ENCODE measurements at regions not wholly inside any gene's neighbourhood (a gene's known extent, or its start where the extent isn't known, plus 50 kb on each side); places are given as distances from the start of the nearest gene placed in this dataset.
A peak's percentile ranks its signal among the peaks of the same experiment; 100 is the strongest.

GRCh38 chr21:28561772-28562171 is 430.9 kb downstream of the LTN1 start:
- Histone ChIP-seq H3K4me1 (replicated peaks in 1 of 2) (no peaks in the 10 kb centered on the region), H3K4me3 (no peak overlapping the region), H3K27ac (no peak overlapping the region)
- in situ Hi-C loops (cut with MboI; ENCODE audit: low pct_unique_long_range_greater_than_20kb in 2 of 9, low sequenced_read_pairs in 9 of 9, unreplicated experiment in 9 of 9): no loop called here
- no peak for ATAC-seq (replicated peaks in 6 of 8)

GRCh38 chr21:28554660-28555475 is 437.8 kb downstream of the LTN1 start:
- no peak for ATAC-seq (replicated peaks in 6 of 8)
- H3K4me1 ChIP-seq (replicated peaks in 1 of 2): no peaks in the 10 kb centered on the region
- H3K4me3 ChIP-seq: no peak overlapping the region
- in situ Hi-C loops (cut with MboI; ENCODE audit: low pct_unique_long_range_greater_than_20kb in 2 of 9, low sequenced_read_pairs in 9 of 9, unreplicated experiment in 9 of 9): no loop called here
- H3K27ac ChIP-seq: no peak overlapping the region
- WGBS, 10 experiments: 63 to 100% (median 84%) methylated on average over 1 to 7 of the region's 10 CpGs; no CpG with 5 or more reads in 3 of the 10 experiments

GRCh38 chr21:28550057-28550825 is 442.4 kb downstream of the LTN1 start:
- in situ Hi-C loops (cut with MboI; ENCODE audit: low pct_unique_long_range_greater_than_20kb in 2 of 9, low sequenced_read_pairs in 9 of 9, unreplicated experiment in 9 of 9): no loop called here
- 0 to 100% (median 79%) methylated on average over 1 to 2 of the region's 2 CpGs for WGBS, 10 experiments
- no peak overlapping the region for H3K27ac ChIP-seq
- no peaks in the 10 kb centered on the region for H3K4me1 ChIP-seq (replicated peaks in 1 of 2)
- no peak overlapping the region for H3K4me3 ChIP-seq
- ATAC-seq (replicated peaks in 6 of 8): peak in 2 of 8 experiments; percentile 17 to 84

- no peak for ATAC-seq (replicated peaks in 6 of 8)
- H3K27ac ChIP-seq: no peak overlapping the region
- H3K4me1 ChIP-seq (replicated peaks in 1 of 2): no peaks in the 10 kb centered on the region
- no peak overlapping the region for H3K4me3 ChIP-seq
- in situ Hi-C loops (cut with MboI; ENCODE audit: low pct_unique_long_range_greater_than_20kb in 2 of 9, low sequenced_read_pairs in 9 of 9, unreplicated experiment in 9 of 9): no loop called here
- 40 to 84% (median 78%) methylated on average over 1 to 2 of the region's 2 CpGs; no CpG with 5 or more reads in 1 of the 10 experiments for WGBS, 10 experiments
These were observed 444.4 kb downstream of the LTN1 start for GRCh38 chr21:28548291-28548690.

GRCh38 chr21:28547766-28548165 is 444.9 kb downstream of the LTN1 start:
- 0 to 86% (median 44%) methylated on average over 1 to 3 of the region's 3 CpGs; no CpG with 5 or more reads in 1 of the 10 experiments for WGBS, 10 experiments
- Histone ChIP-seq H3K4me1 (replicated peaks in 1 of 2) (no peaks in the 10 kb centered on the region), H3K4me3 (no peak overlapping the region), H3K27ac (no peak overlapping the region)
- ATAC-seq (replicated peaks in 6 of 8): peak in 1 of 8 experiments; percentile 57
- in situ Hi-C loops (cut with MboI; ENCODE audit: low pct_unique_long_range_greater_than_20kb in 2 of 9, low sequenced_read_pairs in 9 of 9, unreplicated experiment in 9 of 9): no loop called here

GRCh38 chr21:28543975-28544374 is 448.7 kb downstream of the LTN1 start:
- in situ Hi-C loops (cut with MboI; ENCODE audit: low pct_unique_long_range_greater_than_20kb in 2 of 9, low sequenced_read_pairs in 9 of 9, unreplicated experiment in 9 of 9): no loop called here
- Histone ChIP-seq H3K27ac (no peak overlapping the region), H3K4me1 (replicated peaks in 1 of 2) (no peaks in the 10 kb centered on the region), H3K4me3 (no peak overlapping the region)
- 60 to 100% (median 71%) methylated on average over 1 of the region's 1 CpG; no CpG with 5 or more reads in 3 of the 10 experiments for WGBS, 10 experiments
- ATAC-seq (replicated peaks in 6 of 8): no peak

GRCh38 chr21:28541371-28542112 is 451.1 kb downstream of the LTN1 start:
- no peak overlapping the region for H3K4me3 ChIP-seq
- in situ Hi-C loops (cut with MboI; ENCODE audit: low pct_unique_long_range_greater_than_20kb in 2 of 9, low sequenced_read_pairs in 9 of 9, unreplicated experiment in 9 of 9): no loop called here
- peak in 1 of 8 experiments; percentile 18 for ATAC-seq (replicated peaks in 6 of 8)

GRCh38 chr21:28540514-28540913 is 452.2 kb downstream of the LTN1 start:
- Histone ChIP-seq H3K4me1 (replicated peaks in 1 of 2) (no peaks in the 10 kb centered on the region), H3K27ac (no peak overlapping the region), H3K4me3 (no peak overlapping the region)
- in situ Hi-C loops (cut with MboI; ENCODE audit: low pct_unique_long_range_greater_than_20kb in 2 of 9, low sequenced_read_pairs in 9 of 9, unreplicated experiment in 9 of 9): no loop called here
- peak in 3 of 8 experiments; percentile 48 to 79 (median 73) for ATAC-seq (replicated peaks in 6 of 8)
- WGBS, 10 experiments: 0 to 100% (median 80%) methylated on average over 1 of the region's 1 CpG; no CpG with 5 or more reads in 1 of the 10 experiments

More at GRCh38 chr21:28541371-28542112, 451.1 kb downstream of the LTN1 start:
- Histone ChIP-seq H3K27ac (no peak overlapping the region), H3K4me1 (replicated peaks in 1 of 2) (no peaks in the 10 kb centered on the region)
- WGBS, 10 experiments: 39 to 100% (median 81%) methylated on average over 1 to 9 of the region's 9 CpGs; no CpG with 5 or more reads in 1 of the 10 experiments

GRCh38 chr21:28539623-28539988 is 453.1 kb downstream of the LTN1 start:
- Histone ChIP-seq H3K27ac (no peak overlapping the region), H3K4me1 (replicated peaks in 1 of 2) (no peaks in the 10 kb centered on the region), H3K4me3 (no peak overlapping the region)
- in situ Hi-C loops (cut with MboI; ENCODE audit: low pct_unique_long_range_greater_than_20kb in 2 of 9, low sequenced_read_pairs in 9 of 9, unreplicated experiment in 9 of 9): no loop called here
- ATAC-seq (replicated peaks in 6 of 8): no peak

- H3K4me1 ChIP-seq (replicated peaks in 1 of 2): no peaks in the 10 kb centered on the region
- no peak overlapping the region for H3K27ac ChIP-seq
- in situ Hi-C loops (cut with MboI; ENCODE audit: low pct_unique_long_range_greater_than_20kb in 2 of 9, low sequenced_read_pairs in 9 of 9, unreplicated experiment in 9 of 9): no loop called here
- ATAC-seq (replicated peaks in 6 of 8): no peak
- WGBS, 10 experiments: 18 to 100% (median 76%) methylated on average over 2 to 3 of the region's 3 CpGs; no CpG with 5 or more reads in 3 of the 10 experiments
- H3K4me3 ChIP-seq: no peak overlapping the region
These were observed 453.6 kb downstream of the LTN1 start for GRCh38 chr21:28538987-28539622.

- no peak for ATAC-seq (replicated peaks in 6 of 8)
- Histone ChIP-seq H3K27ac (no peak overlapping the region), H3K4me1 (replicated peaks in 1 of 2) (no peaks in the 10 kb centered on the region), H3K4me3 (no peak overlapping the region)
- in situ Hi-C loops (cut with MboI; ENCODE audit: low pct_unique_long_range_greater_than_20kb in 2 of 9, low sequenced_read_pairs in 9 of 9, unreplicated experiment in 9 of 9): no loop called here
- 25 to 92% (median 70%) methylated on average over 2 to 4 of the region's 4 CpGs for WGBS, 10 experiments
These were observed 455.2 kb downstream of the LTN1 start for GRCh38 chr21:28537371-28538079.

GRCh38 chr21:28532446-28532845 is 460.2 kb downstream of the LTN1 start:
- ATAC-seq (replicated peaks in 6 of 8): peak in 3 of 8 experiments; percentile 76 to 95 (median 89)
- Histone ChIP-seq H3K27ac (no peak overlapping the region), H3K4me3 (no peak overlapping the region), H3K4me1 (replicated peaks in 1 of 2) (no peaks in the 10 kb centered on the region)
- in situ Hi-C loops (cut with MboI; ENCODE audit: low pct_unique_long_range_greater_than_20kb in 2 of 9, low sequenced_read_pairs in 9 of 9, unreplicated experiment in 9 of 9): no loop called here

Data from motor neuron (in vitro differentiated cells).